HG03139 (cell line): ENCODE measurements at regions not wholly inside any gene's neighbourhood (a gene's known extent, or its start where the extent isn't known, plus 50 kb on each side); places are given as distances from the start of the nearest gene placed in this dataset.
"Not testable (repeated sequence)": the region's sequence is repeated elsewhere in the genome, so short reads cannot be mapped to it uniquely, and the experiment has no call there.

Experiments
- ATAC-seq: cut with Tn5 transposase; IDR thresholded peaks from one replicate; pipeline ENCODE4 v1.9.1; 2021; ENCODE audit not compliant: unreplicated experiment

GRCh38 chr15:39260391-39260790 lies 320.5 kb upstream of the THBS1 start:
- no peak for ATAC-seq

GRCh38 chr15:39260791-39261190 lies 320.1 kb upstream of the THBS1 start:
- ATAC-seq: no peak

GRCh38 chr15:39261397-39262183 lies 319.3 kb upstream of the THBS1 start:
- ATAC-seq: not testable (repeated sequence)

- ATAC-seq: not testable (repeated sequence)
Observed at GRCh38 chr15:39262995-39263772, 317.7 kb upstream of the THBS1 start.

DNA sequence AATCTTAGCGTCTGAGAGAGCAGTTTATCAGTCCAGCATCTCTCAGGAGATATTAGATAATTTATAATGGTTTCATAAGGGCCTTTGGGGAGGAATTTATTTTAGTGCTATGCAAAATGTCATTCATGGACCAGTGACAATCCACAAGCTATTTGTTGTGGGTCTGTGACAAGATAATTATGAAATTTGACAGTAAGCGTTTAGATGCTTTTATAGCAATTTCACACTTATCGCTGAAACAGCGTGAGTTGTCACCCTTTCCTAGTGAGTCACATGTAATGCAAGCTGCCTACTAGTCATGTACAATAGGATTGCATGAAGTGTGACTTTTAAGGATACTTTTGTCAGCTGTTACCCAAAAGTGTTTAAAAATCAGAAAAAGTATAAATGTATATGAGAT lies 315.6 kb upstream of the THBS1 start:
- no peak for ATAC-seq

GRCh38 chr15:39266890-39267289 lies 314.0 kb upstream of the THBS1 start:
- ATAC-seq: no peak

GRCh38 chr15:39267685-39268084 lies 313.2 kb upstream of the THBS1 start:
- no peak for ATAC-seq

- no peak for ATAC-seq
Observed at GRCh38 chr15:39269352-39269751, 311.5 kb upstream of the THBS1 start.

DNA sequence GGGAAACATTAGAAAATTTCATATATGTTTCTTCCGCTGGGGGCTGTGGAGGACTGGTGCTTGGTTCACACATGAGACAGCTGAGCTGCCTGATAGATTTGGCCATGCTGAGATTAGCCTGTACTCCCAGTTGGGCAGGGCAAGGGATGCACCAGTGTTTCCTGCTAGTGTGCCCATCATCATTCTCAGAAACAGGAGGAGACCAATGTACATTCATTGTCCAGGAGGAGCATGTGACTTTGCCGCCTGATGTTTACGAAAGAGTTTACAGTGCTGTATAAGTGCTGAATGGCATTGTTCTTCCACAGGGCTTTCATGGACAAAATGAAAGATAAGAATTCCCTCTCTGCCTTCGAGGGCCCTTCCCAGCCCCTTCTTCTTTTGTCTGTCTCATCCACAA lies 311.1 kb upstream of the THBS1 start:
- ATAC-seq: no peak

- ATAC-seq: no peak
Observed at GRCh38 chr15:39270221-39270855, 310.5 kb upstream of the THBS1 start.

DNA sequence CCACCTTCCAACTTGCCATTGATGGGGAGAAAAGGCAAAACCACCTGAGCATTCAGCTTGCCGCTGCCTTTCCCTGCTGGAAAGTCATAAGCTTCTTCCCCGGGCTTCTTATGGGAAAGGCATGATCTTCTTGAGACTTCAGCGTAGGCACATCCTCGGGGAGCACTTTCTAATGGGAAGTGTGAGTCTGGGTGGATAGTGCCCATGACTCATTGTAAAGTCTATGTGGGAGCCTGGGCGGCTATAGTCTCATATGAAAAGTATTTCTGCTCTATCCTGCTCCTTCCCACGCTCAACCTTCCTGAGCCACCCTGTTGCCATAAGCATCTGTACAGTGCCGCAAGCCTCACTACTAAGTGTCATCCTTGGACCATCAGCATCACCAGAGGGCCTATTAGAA lies 309.9 kb upstream of the THBS1 start:
- no peak for ATAC-seq

DNA sequence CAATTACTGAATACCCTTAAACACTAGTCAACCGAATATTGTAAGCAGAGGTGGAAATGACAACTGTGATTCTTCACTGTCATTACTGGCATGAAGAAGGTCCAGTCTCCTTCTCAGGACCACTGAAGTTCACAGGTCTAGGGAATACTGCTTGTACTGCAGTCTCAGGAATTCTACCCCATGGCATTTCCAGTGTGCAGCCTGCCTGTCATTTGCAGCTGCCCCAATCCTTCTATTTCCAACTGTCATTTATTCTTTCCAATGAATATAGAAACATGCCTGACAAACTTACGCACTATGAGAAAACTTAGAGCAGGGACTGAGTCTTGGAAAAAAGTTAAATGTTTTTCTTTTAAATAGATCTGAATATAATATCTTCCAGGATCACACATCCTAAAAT lies 308.0 kb upstream of the THBS1 start:
- ATAC-seq: no peak

DNA sequence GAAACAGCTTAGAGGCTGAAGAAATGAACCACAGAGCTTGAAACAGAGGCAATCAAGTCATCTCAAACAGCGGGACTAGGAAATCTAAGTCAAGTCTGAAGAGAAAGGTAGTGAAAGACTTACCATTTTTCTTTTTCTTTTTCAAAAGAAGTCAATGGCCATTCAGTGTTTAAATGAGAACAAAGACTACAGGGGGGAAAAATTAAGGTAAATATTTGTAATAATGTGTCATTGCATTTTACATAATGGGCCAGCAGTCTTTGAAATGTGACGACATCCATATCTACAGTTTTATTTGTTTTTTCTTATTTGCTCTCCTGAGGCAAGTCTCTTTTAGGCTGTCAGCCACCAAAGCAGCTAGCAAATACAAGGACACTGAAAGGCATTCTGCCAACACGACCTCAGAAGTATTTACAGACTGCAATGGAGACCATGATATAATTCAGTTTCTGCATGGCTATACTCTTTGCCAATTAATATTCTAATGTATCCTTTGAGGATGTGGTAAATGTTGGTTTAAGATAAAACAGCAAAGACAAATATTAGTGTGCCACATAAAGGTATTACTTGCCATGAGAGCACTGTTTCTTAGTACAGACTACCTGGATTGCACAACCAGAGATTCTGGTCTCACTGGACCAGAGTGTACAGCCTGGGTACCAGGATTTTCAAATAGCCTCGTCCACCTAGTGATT lies 307.0 kb upstream of the THBS1 start:
- ATAC-seq: no peak

GRCh38 chr15:39275066-39275465 lies 305.8 kb upstream of the THBS1 start:
- ATAC-seq: no peak

DNA sequence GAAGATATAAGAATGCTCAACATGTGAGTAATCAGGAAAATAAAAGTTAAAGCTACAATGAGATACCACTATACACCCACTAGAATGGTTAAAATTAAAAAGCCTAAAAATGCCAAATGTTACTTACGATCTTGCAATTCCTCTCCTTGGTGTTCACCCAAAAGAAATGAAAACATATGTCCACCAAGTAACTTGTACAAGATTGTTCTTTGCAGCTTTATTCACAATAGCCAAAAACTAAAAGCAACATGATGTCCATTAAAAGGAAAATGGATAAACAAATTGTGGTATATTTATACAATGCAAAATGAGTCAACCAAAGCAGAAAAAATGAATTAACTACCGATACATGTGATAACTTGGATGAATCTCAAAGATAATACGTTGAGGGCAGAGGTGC lies 301.6 kb upstream of the THBS1 start:
- no peak for ATAC-seq

DNA sequence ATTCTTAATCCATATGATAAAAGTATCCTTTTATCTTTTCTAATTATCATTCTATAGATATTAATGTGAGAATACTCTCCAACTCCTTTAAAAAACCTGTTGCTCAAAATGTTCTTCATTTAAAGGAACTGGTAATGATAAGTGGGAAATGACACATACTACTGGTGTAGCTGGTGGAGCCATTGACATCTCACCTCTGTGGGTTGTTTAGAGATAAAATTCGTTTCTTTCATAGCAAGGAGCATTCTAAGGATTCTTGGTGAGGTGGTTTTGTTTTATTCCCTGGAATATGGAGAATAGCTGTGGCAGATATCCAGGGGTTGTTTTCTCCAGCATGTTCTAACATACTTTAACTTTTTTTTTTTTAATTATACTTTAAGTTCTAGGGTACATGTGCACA lies 299.8 kb upstream of the THBS1 start:
- no peak for ATAC-seq

DNA sequence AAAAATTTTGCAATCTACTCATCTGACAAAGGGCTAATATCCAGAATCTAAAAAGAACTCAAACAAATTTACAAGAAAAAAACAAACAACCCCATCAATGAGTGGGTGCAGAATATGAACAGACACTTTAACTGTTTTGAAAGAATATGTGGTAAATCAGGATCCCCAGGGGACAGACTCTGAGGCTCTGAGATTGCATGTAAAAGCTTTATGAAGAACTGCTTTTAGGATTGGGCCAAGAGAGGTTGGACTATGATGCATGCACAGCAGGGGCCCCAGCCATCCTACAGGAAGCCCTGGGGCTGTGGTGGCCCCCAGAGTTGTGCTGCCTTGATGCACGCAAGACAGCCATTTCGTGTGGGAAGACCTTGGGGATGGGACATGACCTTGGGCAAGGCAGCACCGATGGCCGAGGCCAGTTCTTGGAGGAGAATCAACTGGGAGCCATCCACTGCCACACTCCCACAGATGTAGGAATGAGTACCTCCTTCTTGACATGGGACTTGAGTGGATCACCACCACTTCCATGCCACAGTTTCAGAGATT lies 298.1 kb upstream of the THBS1 start:
- no peak for ATAC-seq

GRCh38 chr15:39283531-39283930 lies 297.3 kb upstream of the THBS1 start:
- ATAC-seq: no peak

DNA sequence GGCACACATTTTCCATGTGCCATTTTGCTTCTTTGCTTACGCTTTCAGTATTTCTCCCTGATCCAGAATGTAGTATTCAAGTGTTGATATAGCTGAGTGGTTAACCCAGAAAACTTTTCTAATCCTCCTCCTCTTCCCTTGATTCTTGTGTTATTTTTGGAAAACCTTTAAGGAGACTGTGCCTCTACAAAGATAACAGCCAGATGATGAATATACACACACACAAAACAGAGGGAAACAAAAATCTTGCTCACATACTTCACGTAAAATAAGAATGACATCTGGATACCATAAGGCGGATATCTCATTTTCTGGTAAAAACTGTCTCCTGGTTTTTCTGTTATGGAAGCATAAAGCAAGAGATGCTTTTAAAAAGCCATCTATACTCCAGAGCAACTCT lies 295.8 kb upstream of the THBS1 start:
- ATAC-seq: no peak

DNA sequence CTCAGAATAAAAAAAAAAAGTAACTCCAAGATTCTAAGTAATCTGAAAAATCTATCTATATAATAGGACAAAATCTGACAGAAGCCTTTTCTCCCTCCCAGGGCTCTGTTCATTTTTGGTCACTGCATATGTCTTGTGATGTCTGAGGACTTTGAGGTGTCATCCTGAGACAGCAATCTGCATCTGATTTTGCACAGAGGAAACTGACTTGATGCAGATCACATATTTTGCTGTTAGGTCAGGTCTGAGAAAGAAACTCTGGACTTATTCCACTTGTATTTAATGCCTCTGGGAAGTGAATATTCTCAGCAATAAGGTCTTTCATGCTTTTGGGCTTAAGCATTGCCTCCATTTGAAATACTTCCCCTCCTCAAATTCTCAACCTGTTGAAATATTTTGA lies 295.2 kb upstream of the THBS1 start:
- ATAC-seq: no peak

- ATAC-seq: no peak
Observed at GRCh38 chr15:39286706-39287105, 294.2 kb upstream of the THBS1 start.
